ENCODE measurements at regions not wholly inside any gene's neighbourhood (a gene's known extent, or its start where the extent isn't known, plus 50 kb on each side); places are given as distances from the start of the nearest gene placed in this dataset.

GRCh38 chr7:118711688-118712087 is 487.2 kb downstream of the ANKRD7 start:
- TF ChIP-seq CTCF (conservative IDR thresholded peaks at IDR 0.05), result no peak
- no peak for TF ChIP-seq EZH2 (IDR thresholded peaks at IDR 0.05; ENCODE audit: low read depth)
